IMR-90 (cell line): ENCODE measurements at regions not wholly inside any gene's neighbourhood (a gene's known extent, or its start where the extent isn't known, plus 50 kb on each side); places are given as distances from the start of the nearest gene placed in this dataset.

Experiments
- ATAC-seq: fragments of 200-7000 bp; cut with Tn5 transposase; 2 replicates; pipeline ENCODE4 v1.9.1; 2020; ENCODE audit warnings: low read depth, mild to moderate bottlenecking, moderate library complexity
- BruUV-seq: library from RNA; stranded (reverse); fragments of 400-500 nt; replicated peaks from 2 replicates; lab custom pipeline; 2021; lab: Mats Ljungman, UMichigan
- CTCF ChIA-PET: fragments of 300-600 bp; formaldehyde crosslinking; extraction: SDS; loops from one replicate; lab custom pipeline; 2021; ENCODE audit warnings: antibody characterized with exemption; lab: Yijun Ruan, JAX
- POLR2A ChIA-PET: fragments of 300-600 bp; sonication (Branson Sonifier 250); formaldehyde crosslinking; loops from one replicate; lab custom pipeline; 2022; ENCODE audit warnings: antibody characterized with exemption; ENCODE audit not compliant: unreplicated experiment; lab: Charles Lee
- DNase-seq: peaks from one replicate; pipeline ENCODE4 v3.0.0; 2013
- H2AFZ ChIP-seq: replicated peaks from 2 replicates; pipeline ENCODE3; 2013; ENCODE audit warnings: low read length, mild to moderate bottlenecking; ENCODE audit not compliant: poor library complexity
- H2AK5ac ChIP-seq: 2 replicates; pipeline ENCODE4 v1.6.1; 2013; ENCODE audit warnings: low read depth, low read length, inconsistent platforms
- H2AK9ac ChIP-seq: replicated peaks from 2 replicates; pipeline ENCODE3; 2013; ENCODE audit warnings: mild to moderate bottlenecking, low read depth, low read length, moderate library complexity; ENCODE audit not compliant: poor library complexity
- H2BK120ac ChIP-seq: 2 replicates; pipeline ENCODE4 v1.6.1; 2013; ENCODE audit warnings: low read depth, low read length, inconsistent platforms
- H2BK15ac ChIP-seq: 3 replicates; pipeline ENCODE4 v1.6.1; 2013; ENCODE audit warnings: low read depth, low read length, inconsistent platforms
- H2BK20ac ChIP-seq: 2 replicates; pipeline ENCODE4 v1.6.1; 2013; ENCODE audit warnings: low read depth, mild to moderate bottlenecking, inconsistent platforms, low read length, moderate library complexity
- H2BK5ac ChIP-seq: 2 replicates; pipeline ENCODE4 v1.6.1; 2013; ENCODE audit warnings: mild to moderate bottlenecking, low read depth, low read length, inconsistent platforms; ENCODE audit not compliant: poor library complexity, severe bottlenecking
- H3K14ac ChIP-seq: replicated peaks from 2 replicates; pipeline ENCODE4 v1.6.1; 2013; ENCODE audit warnings: low read depth, low read length, inconsistent platforms
- H3K18ac ChIP-seq: 2 replicates; pipeline ENCODE4 v1.6.1; 2013; ENCODE audit warnings: low read depth, low read length, control low read depth
- H3K23ac ChIP-seq: 2 replicates; pipeline ENCODE4 v1.6.1; 2013; ENCODE audit warnings: low read depth, low read length, inconsistent platforms
- H3K27ac ChIP-seq: 2 replicates; pipeline ENCODE4 v1.5.1; 2013; ENCODE audit warnings: mild to moderate bottlenecking, control low read depth, low read length; ENCODE audit not compliant: insufficient read depth
- H3K27me3 ChIP-seq: 2 replicates; pipeline ENCODE4 v1.6.1; 2013; ENCODE audit warnings: low read length; ENCODE audit not compliant: control insufficient read depth, insufficient read depth
- H3K36me3 ChIP-seq: 2 replicates; pipeline ENCODE4 v1.6.1; 2013; ENCODE audit warnings: low read length, mixed read lengths; ENCODE audit not compliant: control insufficient read depth, insufficient read depth
- H3K4ac ChIP-seq: 2 replicates; pipeline ENCODE4 v1.6.1; 2013; ENCODE audit warnings: low read depth, low read length, inconsistent platforms
- H3K4me1 ChIP-seq: 2 replicates; pipeline ENCODE4 v1.6.1; 2013; ENCODE audit warnings: low read length, mixed read lengths; ENCODE audit not compliant: control insufficient read depth, insufficient read depth
- H3K4me2 ChIP-seq: 2 replicates; pipeline ENCODE4 v1.6.1; 2013; ENCODE audit warnings: low read depth, mild to moderate bottlenecking, control low read depth, low read length, moderate library complexity
- H3K4me3 ChIP-seq: 2 replicates; pipeline ENCODE4 v1.5.1; 2013; ENCODE audit warnings: low read depth, mild to moderate bottlenecking, control low read depth, low read length, moderate library complexity; ENCODE audit not compliant: insufficient read depth
- H3K56ac ChIP-seq: 2 replicates; pipeline ENCODE4 v1.6.1; 2013; ENCODE audit warnings: low read length, inconsistent platforms; ENCODE audit not compliant: insufficient read depth; ENCODE audit errors: extremely low read depth
- H3K79me1 ChIP-seq, 2 experiments: 2 replicates each; pipeline ENCODE4 v1.6.1; 2013; ENCODE audit warnings: low read length in 2 of 2, inconsistent platforms in 1 of 2, low read depth in 1 of 2
- H3K9ac ChIP-seq: 2 replicates; pipeline ENCODE4 v1.6.1; 2013; ENCODE audit warnings: low read depth, low read length, control low read depth
- H3K9me1 ChIP-seq: 2 replicates; pipeline ENCODE4 v1.6.1; 2013; ENCODE audit warnings: low read length, inconsistent platforms; ENCODE audit not compliant: insufficient read depth
- H3K9me3 ChIP-seq: 2 replicates; pipeline ENCODE4 v1.6.1; 2013; ENCODE audit warnings: low read length; ENCODE audit not compliant: control insufficient read depth, insufficient read depth
- H4K20me1 ChIP-seq: 2 replicates; pipeline ENCODE4 v1.6.1; 2013; ENCODE audit warnings: low read length, inconsistent platforms; ENCODE audit not compliant: insufficient read depth
- H4K5ac ChIP-seq: 2 replicates; pipeline ENCODE4 v1.6.1; 2013; ENCODE audit warnings: mild to moderate bottlenecking, low read depth, low read length, control low read depth
- H4K8ac ChIP-seq, 2 experiments: 2 replicates each; pipeline ENCODE4 v1.6.1; 2013; ENCODE audit warnings: low read depth in 2 of 2, low read length in 2 of 2, control low read depth in 1 of 2, inconsistent platforms in 1 of 2
- H4K91ac ChIP-seq: 2 replicates; pipeline ENCODE4 v1.6.1; 2013; ENCODE audit warnings: low read depth, low read length, inconsistent platforms; ENCODE audit not compliant: insufficient read depth
- BHLHE40 ChIP-seq: fragments of 150-350 bp; IDR thresholded peaks from 2 replicates; pipeline ENCODE4 v1.6.1; 2016; ENCODE audit warnings: mild to moderate bottlenecking, low read depth, low read length
- CEBPB ChIP-seq: IDR thresholded peaks from 2 replicates; pipeline ENCODE4 v1.6.1; 2012; ENCODE audit warnings: low read depth, low read length, improper control_type of control experiment
- CHD1 ChIP-seq: IDR thresholded peaks from 2 replicates; pipeline ENCODE4 v1.6.1; 2012; ENCODE audit warnings: low read depth, low read length, improper control_type of control experiment
- FOS ChIP-seq: fragments of 150-350 bp; IDR thresholded peaks from 2 replicates; pipeline ENCODE4 v1.6.1; 2016; ENCODE audit warnings: low read depth, low read length
- MAFK ChIP-seq: IDR thresholded peaks from 2 replicates; pipeline ENCODE4 v1.6.1; 2012; ENCODE audit warnings: low read depth, low read length, improper control_type of control experiment
- MXI1 ChIP-seq: IDR thresholded peaks from 2 replicates; pipeline ENCODE4 v1.6.1; 2012; ENCODE audit warnings: low read depth, mild to moderate bottlenecking, low read length, moderate library complexity, borderline replicate concordance
- NFE2L2 ChIP-seq: fragments of 150-350 bp; IDR thresholded peaks from 2 replicates; pipeline ENCODE4 v1.6.1; 2016; ENCODE audit warnings: low read depth, mild to moderate bottlenecking, low read length
- RAD21 ChIP-seq: IDR thresholded peaks from 2 replicates; pipeline ENCODE4 v1.6.1; 2012; ENCODE audit warnings: low read length, improper control_type of control experiment
- RCOR1 ChIP-seq: IDR thresholded peaks from 2 replicates; pipeline ENCODE4 v1.6.1; 2012; ENCODE audit warnings: mild to moderate bottlenecking, low read length, improper control_type of control experiment; ENCODE audit not compliant: insufficient replicate concordance
- RFX5 ChIP-seq: IDR thresholded peaks from 2 replicates; pipeline ENCODE4 v1.8.0; 2012; ENCODE audit warnings: low read depth, mild to moderate bottlenecking, low read length, moderate library complexity
- WGBS, 2 experiments: methylation state at CpG; one replicate each; pipeline versions ENCODE4 v1.1.5 to v1.1.7; 2013; ENCODE audit warnings: missing lambda C conversion rate in 2 of 2; ENCODE audit not compliant: insufficient read length in 1 of 2; ENCODE audit errors: extremely low coverage in 2 of 2; 5-methylcytosine and 5-hydroxymethylcytosine counted together
- dilution Hi-C: fragments of 300-500 bp; cut with HindIII; formaldehyde crosslinking; loops from one replicate; pipeline ENCODE4 v1.14.3; 2018; ENCODE audit warnings: low sequenced_read_pairs; ENCODE audit not compliant: unreplicated experiment
- in situ Hi-C: fragments of 300-500 bp; cut with MboI; formaldehyde crosslinking; loops from 3 replicates; pipeline ENCODE4 v1.14.3; 2019; ENCODE audit warnings: low sequenced_read_pairs, inconsistent platforms, mixed read lengths
- intact Hi-C: fragments of 100-400 bp; cut with micrococcal nuclease; formaldehyde crosslinking; loops from 2 replicates; pipeline ENCODE4 v1.10.0; 2022
- TF ChIP-seq, protein P1 (sequence below): conservative IDR thresholded peaks from 2 replicates; pipeline ENCODE4 v1.5.1; 2012; ENCODE audit warnings: mild to moderate bottlenecking, low read depth, low read length, improper control_type of control experiment
- TF ChIP-seq, protein P2 (sequence below): fragments of 150-350 bp; IDR thresholded peaks from 2 replicates; pipeline ENCODE4 v1.6.1; 2017; ENCODE audit warnings: mild to moderate bottlenecking, antibody characterized with exemption, low read length, low read depth
- TF ChIP-seq, protein P3 (sequence below): fragments of 150-350 bp; IDR thresholded peaks from 2 replicates; pipeline ENCODE4 v1.6.1; 2016; ENCODE audit warnings: low read depth, mild to moderate bottlenecking, low read length, moderate library complexity, borderline replicate concordance

DNA sequence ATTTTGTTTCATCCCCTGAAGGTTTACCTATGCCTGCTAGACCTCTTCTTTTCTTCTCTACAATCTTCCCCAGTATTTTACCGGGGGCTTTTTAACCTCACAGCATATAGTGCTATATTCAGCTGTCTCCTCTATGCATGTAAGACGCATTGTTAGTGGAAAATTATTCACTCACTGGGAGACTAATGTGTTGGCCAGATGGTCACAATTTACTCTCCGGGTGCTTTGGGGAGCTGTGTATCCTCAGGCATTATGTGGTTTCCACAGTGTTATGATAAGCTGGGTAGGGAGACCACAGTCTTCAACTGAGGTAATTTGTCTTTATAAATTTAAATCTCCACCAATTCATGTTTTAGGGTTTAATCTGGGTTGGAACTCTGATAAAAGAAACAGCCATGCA, 553.8 kb upstream of the PTCHD4 start:
- Histone ChIP-seq H2AK5ac (no peak overlapping the region), H2BK120ac (no peak overlapping the region), H4K20me1 (no peaks in the 10 kb centered on the region), H3K4me3 (no peak overlapping the region), H2AFZ (no peak overlapping the region), H2BK5ac (no peak overlapping the region), H4K5ac (no peak overlapping the region), H3K27ac (no peak overlapping the region), H2AK9ac (no peak overlapping the region), H3K36me3 (no peaks in the 10 kb centered on the region), H3K79me1 (no peaks in the 10 kb centered on the region), H3K9me3 (no peaks in the 10 kb centered on the region), H2BK15ac (no peak overlapping the region), H3K56ac (no peak overlapping the region), H4K91ac (no peak overlapping the region), H3K9me1 (no peaks in the 10 kb centered on the region), H3K4me1 (no peaks in the 10 kb centered on the region), H3K4me2 (no peak overlapping the region), H4K8ac (no peak overlapping the region), H3K27me3 (no peaks in the 10 kb centered on the region; the same call in 1 of the 2 replicates), H3K18ac (no peak overlapping the region), H2BK20ac (no peak overlapping the region), H3K9ac (no peak overlapping the region), H3K14ac (no peak overlapping the region), H3K4ac (no peak overlapping the region), H3K23ac (no peak overlapping the region)
- CTCF ChIA-PET, result no interaction called here
- WGBS, 2 experiments, result no CpG with 5 or more reads among the region's 3 CpGs
- POLR2A ChIA-PET, result interaction anchor here (0.7 kb wide), 1 partner anchor 72 kb away, joined by 3 read pairs; no protein-coding TSS in a partner anchor
- ATAC-seq (peak; percentile 29; the same call in 1 of the 2 replicates), DNase-seq (peak; percentile 15)
- intact Hi-C loops, result no loop called here
- in situ Hi-C loops, result no loop called here
- dilution Hi-C loops, result no loop called here
- no peak for TF ChIP-seq MXI1
- TF ChIP-seq RFX5, result no peak
- TF ChIP-seq MAFK, result no peak
- no peak for TF ChIP-seq RCOR1
- TF ChIP-seq, protein P1, sequence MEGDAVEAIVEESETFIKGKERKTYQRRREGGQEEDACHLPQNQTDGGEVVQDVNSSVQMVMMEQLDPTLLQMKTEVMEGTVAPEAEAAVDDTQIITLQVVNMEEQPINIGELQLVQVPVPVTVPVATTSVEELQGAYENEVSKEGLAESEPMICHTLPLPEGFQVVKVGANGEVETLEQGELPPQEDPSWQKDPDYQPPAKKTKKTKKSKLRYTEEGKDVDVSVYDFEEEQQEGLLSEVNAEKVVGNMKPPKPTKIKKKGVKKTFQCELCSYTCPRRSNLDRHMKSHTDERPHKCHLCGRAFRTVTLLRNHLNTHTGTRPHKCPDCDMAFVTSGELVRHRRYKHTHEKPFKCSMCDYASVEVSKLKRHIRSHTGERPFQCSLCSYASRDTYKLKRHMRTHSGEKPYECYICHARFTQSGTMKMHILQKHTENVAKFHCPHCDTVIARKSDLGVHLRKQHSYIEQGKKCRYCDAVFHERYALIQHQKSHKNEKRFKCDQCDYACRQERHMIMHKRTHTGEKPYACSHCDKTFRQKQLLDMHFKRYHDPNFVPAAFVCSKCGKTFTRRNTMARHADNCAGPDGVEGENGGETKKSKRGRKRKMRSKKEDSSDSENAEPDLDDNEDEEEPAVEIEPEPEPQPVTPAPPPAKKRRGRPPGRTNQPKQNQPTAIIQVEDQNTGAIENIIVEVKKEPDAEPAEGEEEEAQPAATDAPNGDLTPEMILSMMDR, result no peak
- TF ChIP-seq, protein P2, sequence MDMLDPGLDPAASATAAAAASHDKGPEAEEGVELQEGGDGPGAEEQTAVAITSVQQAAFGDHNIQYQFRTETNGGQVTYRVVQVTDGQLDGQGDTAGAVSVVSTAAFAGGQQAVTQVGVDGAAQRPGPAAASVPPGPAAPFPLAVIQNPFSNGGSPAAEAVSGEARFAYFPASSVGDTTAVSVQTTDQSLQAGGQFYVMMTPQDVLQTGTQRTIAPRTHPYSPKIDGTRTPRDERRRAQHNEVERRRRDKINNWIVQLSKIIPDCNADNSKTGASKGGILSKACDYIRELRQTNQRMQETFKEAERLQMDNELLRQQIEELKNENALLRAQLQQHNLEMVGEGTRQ, result no peak
- no peak for TF ChIP-seq BHLHE40
- no peak for TF ChIP-seq RAD21
- TF ChIP-seq CHD1, result no peak
- TF ChIP-seq CEBPB, result no peak
- TF ChIP-seq, protein P3, sequence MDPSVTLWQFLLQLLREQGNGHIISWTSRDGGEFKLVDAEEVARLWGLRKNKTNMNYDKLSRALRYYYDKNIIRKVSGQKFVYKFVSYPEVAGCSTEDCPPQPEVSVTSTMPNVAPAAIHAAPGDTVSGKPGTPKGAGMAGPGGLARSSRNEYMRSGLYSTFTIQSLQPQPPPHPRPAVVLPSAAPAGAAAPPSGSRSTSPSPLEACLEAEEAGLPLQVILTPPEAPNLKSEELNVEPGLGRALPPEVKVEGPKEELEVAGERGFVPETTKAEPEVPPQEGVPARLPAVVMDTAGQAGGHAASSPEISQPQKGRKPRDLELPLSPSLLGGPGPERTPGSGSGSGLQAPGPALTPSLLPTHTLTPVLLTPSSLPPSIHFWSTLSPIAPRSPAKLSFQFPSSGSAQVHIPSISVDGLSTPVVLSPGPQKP, result no peak
- TF ChIP-seq NFE2L2, result no peak
- TF ChIP-seq FOS, result no peak
- no TSS peak for BruUV-seq
